GM19035 (cell line): ENCODE measurements at regions not wholly inside any gene's neighbourhood (a gene's known extent, or its start where the extent isn't known, plus 50 kb on each side); places are given as distances from the start of the nearest gene placed in this dataset.
"Not testable (repeated sequence)": the region's sequence is repeated elsewhere in the genome, so short reads cannot be mapped to it uniquely, and the experiment has no call there.

Experiments used
- ATAC-seq: cut with Tn5 transposase; IDR thresholded peaks from one replicate; pipeline ENCODE4 v1.9.1; 2021; ENCODE audit not compliant: unreplicated experiment

- no peak for ATAC-seq
Observed at GRCh38 chr6:90915224-90915915, 328.5 kb upstream of the MAP3K7 start.

GRCh38 chr6:90914312-90914711 lies 327.4 kb upstream of the MAP3K7 start:
- ATAC-seq, result no peak

- ATAC-seq, result no peak
Observed at GRCh38 chr6:90913266-90913960, 326.5 kb upstream of the MAP3K7 start.

GRCh38 chr6:90911642-90912041 lies 324.8 kb upstream of the MAP3K7 start:
- ATAC-seq, result no peak

- no peak for ATAC-seq
Observed at GRCh38 chr6:90910893-90911292, 324.0 kb upstream of the MAP3K7 start.

- ATAC-seq, result no peak
Observed at GRCh38 chr6:90907931-90908655, 321.2 kb upstream of the MAP3K7 start.

GRCh38 chr6:90905351-90905750 lies 318.5 kb upstream of the MAP3K7 start:
- ATAC-seq, result no peak

- ATAC-seq, result no peak
Observed at GRCh38 chr6:90900034-90900433, 313.2 kb upstream of the MAP3K7 start.

GRCh38 chr6:90898763-90899162 lies 311.9 kb upstream of the MAP3K7 start:
- ATAC-seq, result no peak

- ATAC-seq, result no peak
Observed at GRCh38 chr6:90896075-90896547, 309.2 kb upstream of the MAP3K7 start.

GRCh38 chr6:90895299-90896074 lies 308.6 kb upstream of the MAP3K7 start:
- no peak for ATAC-seq

- no peak for ATAC-seq
Observed at GRCh38 chr6:90894285-90895130, 307.6 kb upstream of the MAP3K7 start.

- ATAC-seq, result no peak
Observed at GRCh38 chr6:90893400-90893799, 306.5 kb upstream of the MAP3K7 start.

GRCh38 chr6:90892271-90892670 lies 305.4 kb upstream of the MAP3K7 start:
- no peak for ATAC-seq

GRCh38 chr6:90891355-90891754 lies 304.5 kb upstream of the MAP3K7 start:
- no peak for ATAC-seq

GRCh38 chr6:90890683-90891330 lies 303.9 kb upstream of the MAP3K7 start:
- ATAC-seq, result no peak

GRCh38 chr6:90887764-90888163 lies 300.9 kb upstream of the MAP3K7 start:
- no peak for ATAC-seq

GRCh38 chr6:90885611-90886056 lies 298.8 kb upstream of the MAP3K7 start:
- no peak for ATAC-seq

- not testable (repeated sequence) for ATAC-seq
Observed at GRCh38 chr6:90885137-90885536, 298.3 kb upstream of the MAP3K7 start.

- no peak for ATAC-seq
Observed at GRCh38 chr6:90877616-90878015, 290.7 kb upstream of the MAP3K7 start.
